ENCODE measurements at regions not wholly inside any gene's neighbourhood (a gene's known extent, or its start where the extent isn't known, plus 50 kb on each side); places are given as distances from the start of the nearest gene placed in this dataset.

- Histone ChIP-seq H3K27ac (no peak overlapping the region), H3K4me1 (replicated peaks in 1 of 2) (no peaks in the 10 kb centered on the region), H3K4me3 (no peak overlapping the region)
- 89 to 100% (median 100%) methylated on average over 1 to 3 of the region's 3 CpGs; no CpG with 5 or more reads in 2 of the 10 experiments for WGBS, 10 experiments
- in situ Hi-C loops (cut with MboI; ENCODE audit: low pct_unique_long_range_greater_than_20kb in 2 of 9, low sequenced_read_pairs in 9 of 9, unreplicated experiment in 9 of 9): loop anchor here in 2 of 9 experiments (25.0 kb wide), 2 partner anchors 1078 to 1103 kb away; no protein-coding TSS in a partner anchor
- ATAC-seq (replicated peaks in 6 of 8): no peak
These were observed 181.4 kb downstream of the GRB14 start for GRCh38 chr2:164439885-164440284.

- no peak for ATAC-seq (replicated peaks in 6 of 8)
- no peak overlapping the region for H3K27ac ChIP-seq
- no peak overlapping the region for H3K4me3 ChIP-seq
- no peaks in the 10 kb centered on the region for H3K4me1 ChIP-seq (replicated peaks in 1 of 2)
- in situ Hi-C loops (cut with MboI; ENCODE audit: low pct_unique_long_range_greater_than_20kb in 2 of 9, low sequenced_read_pairs in 9 of 9, unreplicated experiment in 9 of 9): loop anchor here in 2 of 9 experiments (25.0 kb wide), 2 partner anchors 1077 to 1102 kb away; no protein-coding TSS in a partner anchor
These were observed 182.0 kb downstream of the GRB14 start for GRCh38 chr2:164439235-164439634.

- no peak overlapping the region for H3K27ac ChIP-seq
- H3K4me3 ChIP-seq: no peak overlapping the region
- ATAC-seq (replicated peaks in 6 of 8): no peak
- in situ Hi-C loops (cut with MboI; ENCODE audit: low pct_unique_long_range_greater_than_20kb in 2 of 9, low sequenced_read_pairs in 9 of 9, unreplicated experiment in 9 of 9): loop anchor here in 2 of 9 experiments (25.0 kb wide), 2 partner anchors 1076 to 1101 kb away; no protein-coding TSS in a partner anchor
- no peaks in the 10 kb centered on the region for H3K4me1 ChIP-seq (replicated peaks in 1 of 2)
These were observed 182.6 kb downstream of the GRB14 start for GRCh38 chr2:164438490-164439205.

- Histone ChIP-seq H3K4me3 (no peak overlapping the region), H3K4me1 (replicated peaks in 1 of 2) (no peaks in the 10 kb centered on the region), H3K27ac (no peak overlapping the region)
- in situ Hi-C loops (cut with MboI; ENCODE audit: low pct_unique_long_range_greater_than_20kb in 2 of 9, low sequenced_read_pairs in 9 of 9, unreplicated experiment in 9 of 9): loop anchor here in 2 of 9 experiments (25.0 kb wide), 2 partner anchors 1074 to 1099 kb away; no protein-coding TSS in a partner anchor
- 52 to 76% (median 64%) methylated on average over 1 to 3 of the region's 3 CpGs for WGBS, 10 experiments
- no peak for ATAC-seq (replicated peaks in 6 of 8)
These were observed 185.2 kb downstream of the GRB14 start for GRCh38 chr2:164436131-164436530.

GRCh38 chr2:164430166-164430783 is 191.0 kb downstream of the GRB14 start:
- peak in 6 of 8 experiments; percentile 43 to 63 (median 54) for ATAC-seq (replicated peaks in 6 of 8)
- in situ Hi-C loops (cut with MboI; ENCODE audit: low pct_unique_long_range_greater_than_20kb in 2 of 9, low sequenced_read_pairs in 9 of 9, unreplicated experiment in 9 of 9): loop anchor here in 2 of 9 experiments (25.0 kb wide), 2 partner anchors 1068 to 1093 kb away; no protein-coding TSS in a partner anchor
- Histone ChIP-seq H3K27ac (no peak overlapping the region), H3K4me3 (no peak overlapping the region), H3K4me1 (replicated peaks in 1 of 2) (peaks cover 0 to 17% of the 10 kb centered on the region in 2 donors)
- 40 to 100% (median 68%) methylated on average over 1 to 3 of the region's 3 CpGs for WGBS, 10 experiments

GRCh38 chr2:164429354-164429753 is 191.9 kb downstream of the GRB14 start:
- no peak overlapping the region for H3K4me3 ChIP-seq
- H3K27ac ChIP-seq: no peak overlapping the region
- in situ Hi-C loops (cut with MboI; ENCODE audit: low pct_unique_long_range_greater_than_20kb in 2 of 9, low sequenced_read_pairs in 9 of 9, unreplicated experiment in 9 of 9): loop anchor here in 2 of 9 experiments (25.0 kb wide), 2 partner anchors 1067 to 1092 kb away; no protein-coding TSS in a partner anchor
- H3K4me1 ChIP-seq (replicated peaks in 1 of 2): peaks cover 0 to 17% of the 10 kb centered on the region in 2 donors
- peak in 5 of 8 experiments; percentile 27 to 71 (median 52) for ATAC-seq (replicated peaks in 6 of 8)
- WGBS, 10 experiments: 0 to 57% (median 34%) methylated on average over 1 to 2 of the region's 2 CpGs; no CpG with 5 or more reads in 3 of the 10 experiments

GRCh38 chr2:164427111-164427510 is 194.2 kb downstream of the GRB14 start:
- ATAC-seq (replicated peaks in 6 of 8): no peak
- WGBS, 10 experiments: 90 to 100% (median 94%) methylated on average over 1 to 7 of the region's 7 CpGs
- Histone ChIP-seq H3K27ac (no peak overlapping the region), H3K4me1 (replicated peaks in 1 of 2) (peaks cover 0 to 17% of the 10 kb centered on the region in 2 donors), H3K4me3 (no peak overlapping the region)
- in situ Hi-C loops (cut with MboI; ENCODE audit: low pct_unique_long_range_greater_than_20kb in 2 of 9, low sequenced_read_pairs in 9 of 9, unreplicated experiment in 9 of 9): loop anchor here in 2 of 9 experiments (25.0 kb wide), 2 partner anchors 1065 to 1090 kb away; no protein-coding TSS in a partner anchor

- H3K4me3 ChIP-seq: no peak overlapping the region
- WGBS, 10 experiments: 85 to 100% (median 100%) methylated on average over 2 to 5 of the region's 5 CpGs; no CpG with 5 or more reads in 5 of the 10 experiments
- no peak overlapping the region for H3K27ac ChIP-seq
- in situ Hi-C loops (cut with MboI; ENCODE audit: low pct_unique_long_range_greater_than_20kb in 2 of 9, low sequenced_read_pairs in 9 of 9, unreplicated experiment in 9 of 9): no loop called here
- ATAC-seq (replicated peaks in 6 of 8): no peak
- no peaks in the 10 kb centered on the region for H3K4me1 ChIP-seq (replicated peaks in 1 of 2)
These were observed 200.5 kb downstream of the GRB14 start for GRCh38 chr2:164420787-164421186.

GRCh38 chr2:164412831-164413230 is 208.5 kb downstream of the GRB14 start:
- ATAC-seq (replicated peaks in 6 of 8): no peak
- in situ Hi-C loops (cut with MboI; ENCODE audit: low pct_unique_long_range_greater_than_20kb in 2 of 9, low sequenced_read_pairs in 9 of 9, unreplicated experiment in 9 of 9): no loop called here
- Histone ChIP-seq H3K4me1 (replicated peaks in 1 of 2) (no peaks in the 10 kb centered on the region), H3K4me3 (no peak overlapping the region), H3K27ac (no peak overlapping the region)
- WGBS, 10 experiments: 38 to 100% (median 83%) methylated on average over 1 to 2 of the region's 2 CpGs; no CpG with 5 or more reads in 1 of the 10 experiments

- no peak overlapping the region for H3K27ac ChIP-seq
- no peak for ATAC-seq (replicated peaks in 6 of 8)
- in situ Hi-C loops (cut with MboI; ENCODE audit: low pct_unique_long_range_greater_than_20kb in 2 of 9, low sequenced_read_pairs in 9 of 9, unreplicated experiment in 9 of 9): no loop called here
- 0 to 97% (median 79%) methylated on average over 1 to 6 of the region's 6 CpGs for WGBS, 10 experiments
- no peak overlapping the region for H3K4me3 ChIP-seq
- H3K4me1 ChIP-seq (replicated peaks in 1 of 2): peaks cover 0 to under 1% of the 10 kb centered on the region in 2 donors
These were observed 231.9 kb downstream of the GRB14 start for GRCh38 chr2:164389411-164389810.

- H3K4me3 ChIP-seq: no peak overlapping the region
- 0 to 75% (median 26%) methylated on average over 1 to 2 of the region's 2 CpGs; no CpG with 5 or more reads in 4 of the 10 experiments for WGBS, 10 experiments
These were observed 232.8 kb downstream of the GRB14 start for GRCh38 chr2:164388511-164388910.

GRCh38 chr2:164386231-164386630 is 235.1 kb downstream of the GRB14 start:
- Histone ChIP-seq H3K4me3 (no peak overlapping the region), H3K4me1 (replicated peaks in 1 of 2) (peaks cover 0 to 7% of the 10 kb centered on the region in 2 donors), H3K27ac (no peak overlapping the region)
- in situ Hi-C loops (cut with MboI; ENCODE audit: low pct_unique_long_range_greater_than_20kb in 2 of 9, low sequenced_read_pairs in 9 of 9, unreplicated experiment in 9 of 9): no loop called here
- WGBS, 10 experiments: 13 to 100% (median 88%) methylated on average over 1 to 5 of the region's 5 CpGs
- peak in 1 of 8 experiments; percentile 46 for ATAC-seq (replicated peaks in 6 of 8)

More at GRCh38 chr2:164388511-164388910, 232.8 kb downstream of the GRB14 start:
- in situ Hi-C loops (cut with MboI; ENCODE audit: low pct_unique_long_range_greater_than_20kb in 2 of 9, low sequenced_read_pairs in 9 of 9, unreplicated experiment in 9 of 9): no loop called here
- Histone ChIP-seq H3K4me1 (replicated peaks in 1 of 2) (peaks cover 0 to 7% of the 10 kb centered on the region in 2 donors), H3K27ac (no peak overlapping the region)
- ATAC-seq (replicated peaks in 6 of 8): peak; percentile 84 to 100 (median 95)

GRCh38 chr2:164384434-164384833 is 236.8 kb downstream of the GRB14 start:
- Histone ChIP-seq H3K27ac (no peak overlapping the region), H3K4me1 (replicated peaks in 1 of 2) (peaks cover 0 to 12% of the 10 kb centered on the region in 2 donors), H3K4me3 (no peak overlapping the region)
- peak in 3 of 8 experiments; percentile 51 to 68 (median 56) for ATAC-seq (replicated peaks in 6 of 8)
- in situ Hi-C loops (cut with MboI; ENCODE audit: low pct_unique_long_range_greater_than_20kb in 2 of 9, low sequenced_read_pairs in 9 of 9, unreplicated experiment in 9 of 9): no loop called here

All from motor neuron (in vitro differentiated cells).